B cell (primary cell): ENCODE measurements at regions not wholly inside any gene's neighbourhood (a gene's known extent, or its start where the extent isn't known, plus 50 kb on each side); places are given as distances from the start of the nearest gene placed in this dataset.

Source experiments
- ATAC-seq: fragments of 200-7000 bp; cut with Tn5 transposase; one replicate; pipeline ENCODE4 v1.10.0; 2021; ENCODE audit warnings: low read depth, mild to moderate bottlenecking, moderate number of reproducible peaks, moderate library complexity
- CTCF ChIA-PET: fragments of 350-600 bp; sonication (Branson Sonifier 250); formaldehyde crosslinking; loops from one replicate; lab custom pipeline; 2021; ENCODE audit warnings: antibody characterized with exemption, inconsistent platforms; lab: Charles Lee
- POLR2A ChIA-PET: fragments of 350-600 bp; sonication (Branson Sonifier 250); formaldehyde crosslinking; loops from one replicate; lab custom pipeline; 2021; ENCODE audit warnings: antibody characterized with exemption; lab: Charles Lee
- DNase-seq: peaks from one replicate; pipeline ENCODE4 v3.0.0; 2013
- H2AFZ ChIP-seq: 2 replicates; pipeline ENCODE4 v1.6.1; 2012; ENCODE audit warnings: mild to moderate bottlenecking, low read depth, low read length; ENCODE audit not compliant: insufficient read depth, poor library complexity, severe bottlenecking
- H3K27ac ChIP-seq, 2 donors: 1 replicate in 1 of 2; 2 replicates in 1 of 2; pipeline ENCODE4 v1.5.1; 2012 to 2013; ENCODE audit warnings: low read length in 2 of 2, mild to moderate bottlenecking in 2 of 2, moderate library complexity in 1 of 2
- H3K27me3 ChIP-seq, 4 experiments: fragments of 200-600 bp in 1 of 4; sonication (generic) in 1 of 4; replicated peaks in 1 of 4; 1 replicate in 2 of 4; 2 replicates in 2 of 4; pipeline versions ENCODE4 v1.6.1 to v1.7.0; 2013 to 2016; ENCODE audit warnings: low read length in 3 of 4, mild to moderate bottlenecking in 2 of 4, mixed read lengths in 1 of 4, moderate library complexity in 1 of 4; ENCODE audit not compliant: insufficient read depth in 4 of 4, control insufficient read depth in 3 of 4; ENCODE audit errors: control extremely low read depth in 1 of 4
- H3K36me3 ChIP-seq, 2 experiments: replicated peaks in 1 of 2; 1 replicate in 1 of 2; 2 replicates in 1 of 2; pipeline versions ENCODE4 v1.6.1 to v1.7.1; 2013; ENCODE audit warnings: low read length in 1 of 2; ENCODE audit not compliant: insufficient read depth in 2 of 2, control insufficient read depth in 1 of 2; ENCODE audit errors: control extremely low read depth in 1 of 2, extremely low read depth in 1 of 2
- H3K4me1 ChIP-seq, 2 donors: fragments of 200-600 bp in 1 of 2; sonication (generic) in 1 of 2; 1 replicate in 1 of 2; 2 replicates in 1 of 2; pipeline versions ENCODE4 v1.5.1 to v1.6.1; 2013 to 2017; ENCODE audit warnings: low read length in 2 of 2; ENCODE audit not compliant: control insufficient read depth in 2 of 2, insufficient read depth in 2 of 2
- H3K4me2 ChIP-seq: replicated peaks from 2 replicates; pipeline ENCODE3; 2012; ENCODE audit warnings: mild to moderate bottlenecking, low read depth, low read length; ENCODE audit not compliant: poor library complexity, severe bottlenecking
- H3K4me3 ChIP-seq, 5 experiments: fragments of 200-600 bp in 1 of 5; sonication (generic) in 1 of 5; 1 replicate in 3 of 5; 2 replicates in 2 of 5; pipeline versions ENCODE4 v1.5.1 to v1.7.0; 2011 to 2016; ENCODE audit warnings: low read length in 4 of 5, mild to moderate bottlenecking in 4 of 5, low read depth in 2 of 5, control low read depth in 1 of 5, moderate library complexity in 1 of 5; ENCODE audit not compliant: insufficient read depth in 1 of 5; ENCODE audit errors: control extremely low read depth in 1 of 5, extremely low read depth in 1 of 5
- H3K79me2 ChIP-seq: fragments of 200-600 bp; sonication (generic); one replicate; pipeline ENCODE4 v1.6.0; 2016; ENCODE audit warnings: low read length; ENCODE audit not compliant: control insufficient read depth, insufficient read depth
- H3K9ac ChIP-seq: fragments of 200-600 bp; sonication (generic); 2 replicates; pipeline ENCODE4 v1.6.1; 2017; ENCODE audit warnings: mild to moderate bottlenecking, low read length, moderate library complexity
- H3K9me3 ChIP-seq, 3 donors: one replicate each; pipeline versions ENCODE4 v1.6.1 to v1.7.1; 2013; ENCODE audit warnings: low read length in 2 of 3; ENCODE audit not compliant: control insufficient read depth in 2 of 3, insufficient read depth in 1 of 3; ENCODE audit errors: control extremely low read depth in 1 of 3
- H4K20me1 ChIP-seq: 2 replicates; pipeline ENCODE4 v1.6.0; 2012; ENCODE audit warnings: mild to moderate bottlenecking, low read length; ENCODE audit not compliant: insufficient read depth, control insufficient read depth, poor library complexity, severe bottlenecking
- H3K27ac Mint-ChIP-seq: one replicate; pipeline ENCODE4 v1.8.0; 2021; ENCODE audit warnings: mixed read lengths
- H3K27me3 Mint-ChIP-seq: one replicate; pipeline ENCODE4 v1.8.0; 2021; ENCODE audit warnings: mixed read lengths
- H3K4me1 Mint-ChIP-seq: one replicate; pipeline ENCODE4 v1.8.0; 2021; ENCODE audit warnings: mixed read lengths
- H3K4me3 Mint-ChIP-seq: one replicate; pipeline ENCODE4 v1.8.0; 2021; ENCODE audit warnings: mixed read lengths
- H3K9me3 Mint-ChIP-seq: one replicate; pipeline ENCODE4 v1.8.0; 2022; ENCODE audit warnings: mixed read lengths; ENCODE audit not compliant: insufficient read depth
- CTCF ChIP-seq: fragments of 200-600 bp; IDR thresholded peaks from one replicate; pipeline ENCODE4 v1.8.0; 2022; ENCODE audit warnings: antibody characterized with exemption, mild to moderate bottlenecking
- EZH2 ChIP-seq: IDR thresholded peaks from 2 replicates; pipeline ENCODE4 v1.6.1; 2012; ENCODE audit warnings: borderline replicate concordance, low read depth, mild to moderate bottlenecking, moderate library complexity, low read length; ENCODE audit not compliant: insufficient read depth, poor library complexity, severe bottlenecking
- WGBS: methylation state at CpG from one replicate; pipeline ENCODE4 v1.1.5; 2013; ENCODE audit warnings: missing lambda C conversion rate; ENCODE audit not compliant: insufficient coverage; 5-methylcytosine and 5-hydroxymethylcytosine counted together
- intact Hi-C: fragments of 100-400 bp; cut with micrococcal nuclease; formaldehyde crosslinking; loops from one replicate; pipeline ENCODE4 v1.10.0; 2022

GRCh38 chr3:148102156-148102555, 595.5 kb upstream of the AGTR1 start:
- H3K4me1 ChIP-seq, result no peaks in the 10 kb centered on the region
- no peak overlapping the region for H2AFZ ChIP-seq
- peaks cover 2% of the 10 kb centered on the region for H3K9me3 Mint-ChIP-seq
- intact Hi-C loops, result no loop called here
- ATAC-seq, result no peak
- H3K4me3 Mint-ChIP-seq, result no peak overlapping the region
- no peaks in the 10 kb centered on the region for H3K79me2 ChIP-seq
- ChIA-PET POLR2A (no interaction called here), CTCF (no interaction called here)
- no peaks in the 10 kb centered on the region for H3K4me1 Mint-ChIP-seq
- H3K4me2 ChIP-seq, result no peak overlapping the region
- no peaks in the 10 kb centered on the region for H3K27me3 ChIP-seq
- DNase-seq, result no peak
- H4K20me1 ChIP-seq, result no peaks in the 10 kb centered on the region
- TF ChIP-seq CTCF (no peak), EZH2 (no peak)
- no peaks in the 10 kb centered on the region for H3K36me3 ChIP-seq
- H3K9me3 ChIP-seq, result no peaks in the 10 kb centered on the region
- no peaks in the 10 kb centered on the region for H3K27me3 Mint-ChIP-seq
- WGBS, result no CpG with 5 or more reads among the region's 1 CpG
- H3K27ac ChIP-seq, result no peak overlapping the region
- no peak overlapping the region for H3K9ac ChIP-seq
- H3K27ac Mint-ChIP-seq, result no peak overlapping the region
- no peak overlapping the region for H3K4me3 ChIP-seq

GRCh38 chr3:148106062-148106461, 591.6 kb upstream of the AGTR1 start:
- Mint-ChIP-seq H3K9me3 (peaks cover 2% of the 10 kb centered on the region), H3K4me1 (no peaks in the 10 kb centered on the region), H3K27me3 (no peaks in the 10 kb centered on the region), H3K27ac (no peak overlapping the region), H3K4me3 (no peak overlapping the region)
- Histone ChIP-seq H3K4me3 (no peak overlapping the region), H3K9me3 (no peaks in the 10 kb centered on the region), H3K27ac (no peak overlapping the region), H3K36me3 (no peaks in the 10 kb centered on the region), H3K4me1 (no peaks in the 10 kb centered on the region), H3K79me2 (no peaks in the 10 kb centered on the region), H3K9ac (no peak overlapping the region), H3K4me2 (no peak overlapping the region), H2AFZ (no peak overlapping the region), H4K20me1 (no peaks in the 10 kb centered on the region), H3K27me3 (no peaks in the 10 kb centered on the region)
- POLR2A ChIA-PET, result no interaction called here
- ATAC-seq, result no peak
- CTCF ChIA-PET, result no interaction called here
- WGBS, result no CpG with 5 or more reads among the region's 2 CpGs
- TF ChIP-seq EZH2, result no peak
- no peak for TF ChIP-seq CTCF
- no peak for DNase-seq
- intact Hi-C loops, result no loop called here
